SK-N-SH (cell line): ENCODE measurements at regions not wholly inside any gene's neighbourhood (a gene's known extent, or its start where the extent isn't known, plus 50 kb on each side); places are given as distances from the start of the nearest gene placed in this dataset.

ENCODE experiments used
- CHD2 ChIP-seq: fragments of 150-350 bp; IDR thresholded peaks from 2 replicates; pipeline ENCODE4 v1.6.1; 2018; ENCODE audit warnings: low read length; ENCODE audit not compliant: partially characterized antibody
- EP300 ChIP-seq, 2 experiments: IDR thresholded peaks; 2 replicates each; pipeline versions ENCODE4 v1.4.0 to v1.6.1; 2012; ENCODE audit warnings: borderline replicate concordance in 1 of 2, low read depth in 1 of 2, low read length in 1 of 2
- MAX ChIP-seq: IDR thresholded peaks from 2 replicates; pipeline ENCODE4 v1.4.0; 2012; ENCODE audit warnings: low read depth
- NFIC ChIP-seq: IDR thresholded peaks from 2 replicates; pipeline ENCODE4 v1.4.0; 2012; ENCODE audit warnings: borderline replicate concordance
- POLR2AphosphoS5 ChIP-seq: IDR thresholded peaks from 2 replicates; pipeline ENCODE4 v1.6.1; 2012; ENCODE audit warnings: low read depth, low read length
- SMC3 ChIP-seq: IDR thresholded peaks from 2 replicates; pipeline ENCODE4 v1.6.1; 2012; ENCODE audit warnings: low read depth, low read length, improper control_type of control experiment
- TAF1 ChIP-seq: IDR thresholded peaks from 2 replicates; pipeline ENCODE4 v1.6.1; 2012; ENCODE audit warnings: low read depth, mild to moderate bottlenecking, low read length, moderate library complexity, borderline replicate concordance
- USF1 ChIP-seq: IDR thresholded peaks from 2 replicates; pipeline ENCODE4 v1.4.0; 2012; ENCODE audit warnings: low read depth, borderline replicate concordance
- YY1 ChIP-seq: IDR thresholded peaks from 2 replicates; pipeline ENCODE4 v1.4.0; 2012; ENCODE audit warnings: low read depth, mild to moderate bottlenecking
- TF ChIP-seq, protein P1 (sequence below): fragments of 200-600 bp; sonication (generic); IDR thresholded peaks from 2 replicates; pipeline ENCODE4 v1.6.1; 2017; ENCODE audit warnings: antibody characterized with exemption, mild to moderate bottlenecking, moderate library complexity

GRCh38 chr21:27680181-27680580, 713.3 kb upstream of the ADAMTS5 start:
- TF ChIP-seq TAF1 (no peak), USF1 (no peak), YY1 (no peak), CHD2 (no peak), NFIC (no peak), MAX (no peak), SMC3 (no peak), POLR2AphosphoS5 (no peak), EP300 (IDR thresholded peaks at IDR 0.05; ENCODE audit: borderline replicate concordance in 1 of 2, low read depth in 1 of 2, low read length in 1 of 2) (no peak)
- TF ChIP-seq, protein P1, sequence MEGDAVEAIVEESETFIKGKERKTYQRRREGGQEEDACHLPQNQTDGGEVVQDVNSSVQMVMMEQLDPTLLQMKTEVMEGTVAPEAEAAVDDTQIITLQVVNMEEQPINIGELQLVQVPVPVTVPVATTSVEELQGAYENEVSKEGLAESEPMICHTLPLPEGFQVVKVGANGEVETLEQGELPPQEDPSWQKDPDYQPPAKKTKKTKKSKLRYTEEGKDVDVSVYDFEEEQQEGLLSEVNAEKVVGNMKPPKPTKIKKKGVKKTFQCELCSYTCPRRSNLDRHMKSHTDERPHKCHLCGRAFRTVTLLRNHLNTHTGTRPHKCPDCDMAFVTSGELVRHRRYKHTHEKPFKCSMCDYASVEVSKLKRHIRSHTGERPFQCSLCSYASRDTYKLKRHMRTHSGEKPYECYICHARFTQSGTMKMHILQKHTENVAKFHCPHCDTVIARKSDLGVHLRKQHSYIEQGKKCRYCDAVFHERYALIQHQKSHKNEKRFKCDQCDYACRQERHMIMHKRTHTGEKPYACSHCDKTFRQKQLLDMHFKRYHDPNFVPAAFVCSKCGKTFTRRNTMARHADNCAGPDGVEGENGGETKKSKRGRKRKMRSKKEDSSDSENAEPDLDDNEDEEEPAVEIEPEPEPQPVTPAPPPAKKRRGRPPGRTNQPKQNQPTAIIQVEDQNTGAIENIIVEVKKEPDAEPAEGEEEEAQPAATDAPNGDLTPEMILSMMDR: no peak
